Liver (tissue), 2 donors: ENCODE measurements at regions not wholly inside any gene's neighbourhood (a gene's known extent, or its start where the extent isn't known, plus 50 kb on each side); places are given as distances from the start of the nearest gene placed in this dataset.

ENCODE experiments used
- CTCF ChIP-seq: fragments of 150-350 bp; IDR thresholded peaks from 2 replicates; pipeline ENCODE4 v1.5.1; 2017; ENCODE audit warnings: improper control_type of control experiment, low read depth, low read length; ENCODE audit not compliant: missing input control
- ZBTB33 ChIP-seq: IDR thresholded peaks from 2 replicates; pipeline ENCODE4 v1.6.1; 2016; ENCODE audit warnings: antibody characterized with exemption
- donor health status: healthy.

DNA sequence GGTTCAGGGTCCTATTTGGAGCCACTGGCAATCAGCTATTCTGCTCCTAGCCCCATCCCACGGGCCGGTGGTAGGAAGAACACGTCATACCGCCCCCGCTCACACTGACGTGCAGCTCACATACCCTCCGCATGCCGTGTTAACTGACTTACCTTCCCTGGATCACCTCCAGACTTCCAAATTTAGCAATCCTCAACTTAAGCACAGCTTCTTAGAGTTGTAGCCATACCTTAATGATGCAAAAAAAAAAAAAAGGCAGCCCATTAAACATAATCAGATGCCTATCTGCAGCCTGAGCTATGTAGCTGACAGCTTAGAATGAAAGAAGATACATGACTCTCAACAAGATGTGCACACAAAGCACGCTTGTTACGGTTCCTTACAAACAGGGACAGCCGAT is 93.0 kb downstream of the IRX2 start:
- no peak for TF ChIP-seq CTCF
- TF ChIP-seq ZBTB33, result no peak
